Activated T-helper 17 cell treated with anti-CD3 and anti-CD28 coated beads, Interleukin-2, amount 50 U/mL, for 72 hours (primary cell): ENCODE measurements at regions not wholly inside any gene's neighbourhood (a gene's known extent, or its start where the extent isn't known, plus 50 kb on each side); places are given as distances from the start of the nearest gene placed in this dataset.

Experiments used
- ATAC-seq: fragments of 150-1000 bp; cut with Tn5 transposase; replicated peaks from 2 replicates; pipeline ENCODE4 v1.10.0; 2021; ENCODE audit warnings: mild to moderate bottlenecking, moderate library complexity
- H3K27ac Mint-ChIP-seq: one replicate; pipeline ENCODE4 v1.8.0; 2022; ENCODE audit warnings: mixed read lengths
- H3K27me3 Mint-ChIP-seq: one replicate; pipeline ENCODE4 v1.8.0; 2022; ENCODE audit warnings: mixed read lengths
- H3K36me3 Mint-ChIP-seq: one replicate; pipeline ENCODE4 v1.8.0; 2022; ENCODE audit warnings: low read depth, mild to moderate bottlenecking, mixed read lengths
- H3K4me1 Mint-ChIP-seq: one replicate; pipeline ENCODE4 v1.8.0; 2022; ENCODE audit warnings: mixed read lengths
- H3K4me3 Mint-ChIP-seq: one replicate; pipeline ENCODE4 v1.8.0; 2022; ENCODE audit warnings: mild to moderate bottlenecking, mixed read lengths
- H3K9me3 Mint-ChIP-seq: one replicate; pipeline ENCODE4 v1.8.0; 2022; ENCODE audit warnings: mixed read lengths

DNA sequence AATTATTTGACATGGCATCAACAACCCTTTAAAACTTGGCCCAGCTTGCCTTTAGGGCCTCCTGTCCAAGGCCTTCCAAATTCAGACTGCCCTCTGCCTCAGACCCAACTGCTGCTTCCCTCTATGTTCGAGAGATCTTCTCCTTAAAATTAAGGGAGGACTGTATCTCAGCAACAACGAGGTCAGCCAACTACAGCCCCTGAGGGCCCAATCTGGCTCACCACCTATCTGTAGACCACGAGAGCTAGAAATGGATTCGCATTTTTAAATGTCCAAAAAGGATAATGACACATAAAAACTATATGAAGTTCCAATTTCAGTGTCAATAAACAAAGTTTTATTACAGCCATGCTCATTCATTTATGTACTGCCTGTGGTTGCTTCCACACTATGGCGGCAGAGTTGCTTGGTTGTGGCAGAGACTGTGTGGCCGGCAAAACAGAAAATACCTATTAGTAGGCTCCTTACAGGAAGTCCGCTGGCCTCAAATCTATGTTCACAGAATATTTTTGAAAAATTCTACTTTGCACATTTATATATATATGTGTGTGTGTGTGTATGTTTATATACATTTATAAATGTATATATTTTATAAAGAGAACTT lies 1026.9 kb downstream of the BCL11B start:
- H3K4me1 Mint-ChIP-seq, result no peaks in the 10 kb centered on the region
- H3K4me3 Mint-ChIP-seq, result no peak overlapping the region
- H3K27ac Mint-ChIP-seq, result no peak overlapping the region
- H3K9me3 Mint-ChIP-seq, result no peaks in the 10 kb centered on the region
- no peaks in the 10 kb centered on the region for H3K27me3 Mint-ChIP-seq
- ATAC-seq, result peak; percentile 66
- no peaks in the 10 kb centered on the region for H3K36me3 Mint-ChIP-seq

DNA sequence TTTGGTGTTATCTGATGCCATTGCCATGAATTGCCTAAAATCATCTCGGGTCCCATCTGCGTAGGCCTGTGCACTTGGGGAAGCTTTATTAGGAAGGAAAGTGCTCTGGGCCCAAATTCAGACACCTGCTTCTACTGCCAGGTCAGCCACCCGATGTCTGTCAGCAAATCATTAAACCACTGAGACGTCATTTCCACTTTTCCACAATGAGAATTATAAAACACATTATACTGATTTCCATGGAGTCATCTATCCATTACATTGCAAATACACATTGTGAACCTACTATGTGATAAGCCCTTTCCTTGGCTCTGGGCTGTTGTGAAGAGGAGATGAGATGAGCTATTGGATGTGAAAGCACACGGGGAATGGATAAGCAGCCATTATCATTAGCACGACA lies 1022.9 kb downstream of the BCL11B start:
- Mint-ChIP-seq H3K27me3 (no peaks in the 10 kb centered on the region), H3K36me3 (no peaks in the 10 kb centered on the region), H3K4me3 (no peak overlapping the region), H3K27ac (no peak overlapping the region), H3K4me1 (no peaks in the 10 kb centered on the region), H3K9me3 (no peaks in the 10 kb centered on the region)
- ATAC-seq, result no peak

DNA sequence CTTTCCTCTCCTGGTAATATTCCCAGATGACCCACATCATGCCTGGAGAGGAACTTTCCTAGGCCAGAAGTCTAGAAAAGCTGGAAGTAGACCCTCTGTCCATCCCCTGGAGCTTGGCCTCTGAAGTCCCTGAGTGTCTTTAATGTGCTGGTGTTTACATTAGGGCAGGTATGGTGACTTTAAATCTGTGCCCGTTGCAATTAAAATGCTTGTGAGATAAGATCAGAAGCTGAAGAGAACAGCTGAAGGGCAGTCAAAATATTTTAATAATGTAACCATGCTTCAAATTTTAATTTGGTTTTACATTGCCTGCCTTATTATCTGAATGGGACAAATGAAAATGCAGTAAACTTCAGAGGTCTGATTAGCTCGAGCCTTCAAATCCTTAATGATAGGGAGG lies 1022.5 kb downstream of the BCL11B start:
- Mint-ChIP-seq H3K4me1 (no peaks in the 10 kb centered on the region), H3K27me3 (no peaks in the 10 kb centered on the region), H3K9me3 (no peaks in the 10 kb centered on the region), H3K36me3 (no peaks in the 10 kb centered on the region), H3K4me3 (no peak overlapping the region), H3K27ac (no peak overlapping the region)
- no peak for ATAC-seq

DNA sequence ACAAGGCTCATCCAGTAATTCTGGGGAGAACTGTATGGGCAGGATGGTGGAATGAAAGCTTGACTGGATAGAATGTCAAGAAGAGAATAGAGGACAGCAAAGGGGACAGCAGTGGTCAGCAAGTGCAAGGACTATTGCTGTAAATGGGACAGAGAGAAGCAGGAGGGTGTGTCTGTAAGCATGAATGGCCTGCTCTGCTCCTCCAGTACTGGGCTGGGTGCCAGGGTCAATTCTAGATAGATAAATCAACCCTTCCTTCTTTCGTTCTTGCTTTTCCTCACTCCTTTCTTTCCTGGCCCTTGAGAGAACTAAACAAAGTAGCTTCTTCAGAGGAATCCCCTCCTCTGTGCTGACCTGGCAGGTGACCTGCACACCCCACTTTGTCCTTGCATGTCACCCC lies 1019.2 kb downstream of the BCL11B start:
- Mint-ChIP-seq H3K27me3 (no peaks in the 10 kb centered on the region), H3K36me3 (no peaks in the 10 kb centered on the region), H3K9me3 (no peaks in the 10 kb centered on the region), H3K4me1 (no peaks in the 10 kb centered on the region), H3K27ac (no peak overlapping the region), H3K4me3 (no peak overlapping the region)
- no peak for ATAC-seq

DNA sequence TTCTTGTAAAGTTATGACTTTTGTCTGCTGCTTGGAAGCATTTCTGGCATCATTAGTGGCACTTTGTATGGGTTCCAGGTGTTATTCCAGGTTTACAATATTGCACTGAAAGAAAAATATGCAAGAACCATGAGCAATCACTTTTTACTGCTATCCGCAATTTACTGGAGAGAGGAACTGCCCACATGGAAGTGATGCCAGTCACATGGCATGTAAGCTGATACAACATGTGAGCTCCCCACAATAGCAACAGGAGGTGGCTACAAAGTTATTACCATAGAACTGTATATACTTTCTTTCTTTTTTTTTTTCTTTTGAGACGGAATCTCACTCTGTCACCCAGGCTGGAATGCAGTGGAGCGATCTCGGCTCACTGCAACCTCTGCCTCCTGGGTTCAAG lies 1012.1 kb downstream of the BCL11B start:
- no peak overlapping the region for H3K4me3 Mint-ChIP-seq
- no peak overlapping the region for H3K27ac Mint-ChIP-seq
- H3K4me1 Mint-ChIP-seq, result no peaks in the 10 kb centered on the region
- no peaks in the 10 kb centered on the region for H3K27me3 Mint-ChIP-seq
- H3K36me3 Mint-ChIP-seq, result no peaks in the 10 kb centered on the region
- H3K9me3 Mint-ChIP-seq, result no peaks in the 10 kb centered on the region
- no peak for ATAC-seq

DNA sequence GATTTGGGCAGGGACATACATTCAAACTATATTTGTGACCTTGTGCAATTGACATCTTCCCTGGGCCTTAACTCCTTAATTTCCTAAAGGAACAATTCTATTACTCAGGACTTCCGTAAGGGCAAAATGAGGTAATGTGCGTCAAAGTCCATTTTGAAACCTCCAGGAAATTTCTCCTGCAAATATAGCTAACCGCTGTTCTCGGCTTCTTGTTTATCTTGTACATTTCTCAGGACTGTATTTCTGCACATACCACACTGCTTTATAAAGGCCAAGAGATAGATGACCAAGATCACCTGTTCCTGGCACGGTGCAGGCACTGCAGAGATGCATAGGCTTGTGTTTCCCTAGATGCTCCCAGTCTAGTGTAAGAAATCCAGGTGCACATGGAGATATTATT lies 1009.4 kb downstream of the BCL11B start:
- H3K4me1 Mint-ChIP-seq, result no peaks in the 10 kb centered on the region
- no peaks in the 10 kb centered on the region for H3K27me3 Mint-ChIP-seq
- no peak overlapping the region for H3K27ac Mint-ChIP-seq
- no peaks in the 10 kb centered on the region for H3K9me3 Mint-ChIP-seq
- no peaks in the 10 kb centered on the region for H3K36me3 Mint-ChIP-seq
- H3K4me3 Mint-ChIP-seq, result no peak overlapping the region
- ATAC-seq, result no peak

DNA sequence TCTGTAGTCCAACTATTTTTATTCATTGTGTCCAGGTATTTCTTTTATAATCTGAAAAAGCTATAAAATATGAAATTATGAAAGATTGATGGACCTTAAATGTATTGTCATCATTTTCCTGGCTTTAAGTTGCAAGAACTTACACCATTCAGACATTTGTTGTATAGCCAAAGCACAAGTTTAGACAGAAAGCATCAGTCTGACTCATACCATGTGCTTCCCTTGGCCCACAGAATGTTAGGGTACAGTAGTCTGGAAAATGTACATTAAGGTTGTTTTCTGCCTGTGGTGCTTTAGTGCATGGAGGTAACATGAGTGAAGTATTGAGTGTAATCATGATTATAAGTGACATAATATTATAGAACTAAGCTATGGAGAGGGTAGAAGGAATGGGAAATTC lies 1002.5 kb downstream of the BCL11B start:
- H3K27ac Mint-ChIP-seq, result no peak overlapping the region
- no peak for ATAC-seq
- H3K27me3 Mint-ChIP-seq, result no peaks in the 10 kb centered on the region
- peaks cover 12% of the 10 kb centered on the region for H3K9me3 Mint-ChIP-seq
- H3K4me3 Mint-ChIP-seq, result no peak overlapping the region
- H3K4me1 Mint-ChIP-seq, result no peaks in the 10 kb centered on the region
- no peaks in the 10 kb centered on the region for H3K36me3 Mint-ChIP-seq

DNA sequence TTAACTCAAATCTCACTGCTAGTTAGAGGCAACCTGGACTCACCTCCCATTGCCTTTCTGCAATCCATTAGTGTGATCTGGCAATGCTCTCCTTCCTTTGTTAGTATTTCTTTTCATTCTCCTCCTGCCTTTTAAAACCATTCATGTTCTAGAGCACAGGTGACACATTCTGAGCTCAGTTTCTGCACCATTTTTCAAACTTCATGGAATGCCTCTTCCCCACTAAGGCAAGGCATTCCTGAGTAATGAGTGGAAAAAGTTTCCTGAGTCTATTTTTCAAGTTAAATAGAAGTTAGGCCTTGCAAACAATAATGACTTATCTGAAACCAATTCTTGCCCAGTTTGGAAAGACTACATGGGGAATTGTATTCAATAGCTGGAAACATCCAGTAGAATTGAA lies 1001.8 kb downstream of the BCL11B start:
- H3K4me1 Mint-ChIP-seq, result no peaks in the 10 kb centered on the region
- no peak overlapping the region for H3K4me3 Mint-ChIP-seq
- peaks cover 12% of the 10 kb centered on the region for H3K9me3 Mint-ChIP-seq
- no peaks in the 10 kb centered on the region for H3K27me3 Mint-ChIP-seq
- no peak for ATAC-seq
- H3K36me3 Mint-ChIP-seq, result no peaks in the 10 kb centered on the region
- no peak overlapping the region for H3K27ac Mint-ChIP-seq

DNA sequence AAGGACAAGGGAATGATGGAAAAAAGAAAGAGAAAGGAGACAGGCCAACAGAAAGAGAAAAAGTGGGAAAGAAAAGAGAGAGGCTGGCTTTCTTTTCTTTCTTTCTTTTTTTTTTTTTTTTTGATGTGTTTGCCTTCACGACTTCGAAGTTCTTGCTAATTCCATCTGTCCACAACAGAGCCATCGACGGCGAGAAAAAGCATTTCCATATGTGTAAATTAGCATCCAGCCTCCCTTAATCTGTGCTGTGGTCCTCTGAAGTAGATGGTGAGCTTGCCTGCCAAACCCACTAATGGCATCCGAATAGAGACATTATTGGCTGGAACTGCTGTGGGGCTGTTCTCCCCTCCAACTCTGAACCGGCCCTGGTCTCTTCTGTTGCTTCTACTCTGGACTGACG lies 997.4 kb downstream of the BCL11B start:
- Mint-ChIP-seq H3K27me3 (no peaks in the 10 kb centered on the region), H3K4me3 (no peak overlapping the region), H3K4me1 (no peaks in the 10 kb centered on the region), H3K27ac (no peak overlapping the region), H3K9me3 (peaks cover 12% of the 10 kb centered on the region), H3K36me3 (no peaks in the 10 kb centered on the region)
- ATAC-seq, result no peak

DNA sequence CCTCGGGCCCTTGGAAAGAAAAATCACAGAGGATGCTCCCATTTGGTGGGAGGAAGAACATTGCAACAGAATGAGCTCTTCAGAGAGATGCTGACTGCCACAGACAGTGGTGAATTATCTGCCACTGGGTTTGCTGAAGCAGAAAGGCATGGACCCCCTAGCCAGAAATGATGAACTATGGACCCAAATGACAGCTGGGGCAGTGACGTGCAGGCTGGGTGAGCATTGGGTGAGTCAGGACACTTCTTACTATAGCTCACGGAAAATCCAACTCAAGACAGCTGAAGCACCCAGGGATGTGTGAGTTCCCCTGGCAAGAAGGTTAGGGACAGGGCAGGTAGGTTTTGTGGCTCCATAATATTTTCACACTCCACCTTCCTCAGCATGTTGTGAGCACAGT lies 993.2 kb downstream of the BCL11B start:
- no peaks in the 10 kb centered on the region for H3K36me3 Mint-ChIP-seq
- peak; percentile 51 for ATAC-seq

DNA sequence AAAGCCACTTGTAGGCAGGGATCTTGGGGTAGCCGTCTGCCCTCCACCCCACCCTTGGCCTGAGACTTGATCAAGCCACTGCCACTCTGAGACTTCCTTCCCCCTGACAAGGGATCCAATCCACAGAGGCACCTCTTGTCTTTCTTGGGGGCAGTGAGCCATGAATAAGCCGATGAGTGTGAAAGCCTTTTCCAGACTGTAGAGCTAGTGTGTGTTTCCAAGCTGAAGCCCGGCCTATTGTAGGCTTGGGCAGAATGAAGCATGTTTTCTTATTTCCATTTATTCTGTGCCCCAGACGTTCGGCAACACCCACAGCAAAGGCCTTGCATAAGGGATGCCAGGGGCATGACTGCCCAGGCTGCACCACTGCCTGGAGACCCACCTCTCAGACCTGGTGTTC lies 991.6 kb downstream of the BCL11B start:
- H3K27ac Mint-ChIP-seq, result no peak overlapping the region
- no peak overlapping the region for H3K4me3 Mint-ChIP-seq
- no peaks in the 10 kb centered on the region for H3K27me3 Mint-ChIP-seq
- H3K4me1 Mint-ChIP-seq, result peaks cover 5% of the 10 kb centered on the region
- H3K9me3 Mint-ChIP-seq, result peaks cover 7% of the 10 kb centered on the region
- ATAC-seq, result no peak
- no peaks in the 10 kb centered on the region for H3K36me3 Mint-ChIP-seq

More for the DNA sequence above, 993.2 kb downstream of the BCL11B start:
- no peaks in the 10 kb centered on the region for H3K4me1 Mint-ChIP-seq
- peaks cover 7% of the 10 kb centered on the region for H3K9me3 Mint-ChIP-seq
- no peak overlapping the region for H3K27ac Mint-ChIP-seq
- no peak overlapping the region for H3K4me3 Mint-ChIP-seq
- no peaks in the 10 kb centered on the region for H3K27me3 Mint-ChIP-seq

DNA sequence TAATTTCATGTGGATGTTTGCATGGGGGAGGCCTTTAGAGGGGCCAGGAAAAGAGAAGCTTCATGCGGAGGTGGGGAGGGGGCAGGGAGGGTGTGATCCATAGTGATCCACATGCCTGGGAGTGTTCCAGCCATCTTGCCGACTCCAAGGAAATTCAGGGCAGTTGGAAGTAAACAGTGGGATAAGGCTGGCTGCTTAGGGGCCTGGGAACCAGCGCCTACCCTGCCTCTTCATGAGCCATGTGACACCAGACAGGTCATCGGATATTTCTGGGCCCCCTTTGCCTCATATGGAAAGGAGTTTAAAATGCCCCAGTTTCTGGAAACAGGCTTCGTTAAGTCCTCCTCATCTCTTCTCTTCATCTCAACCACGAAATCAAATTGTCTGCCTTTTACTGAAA lies 983.2 kb downstream of the BCL11B start:
- no peaks in the 10 kb centered on the region for H3K27me3 Mint-ChIP-seq
- H3K4me1 Mint-ChIP-seq, result peaks cover 5% of the 10 kb centered on the region
- no peaks in the 10 kb centered on the region for H3K9me3 Mint-ChIP-seq
- no peak overlapping the region for H3K27ac Mint-ChIP-seq
- H3K36me3 Mint-ChIP-seq, result no peaks in the 10 kb centered on the region
- H3K4me3 Mint-ChIP-seq, result no peak overlapping the region
- ATAC-seq, result no peak

DNA sequence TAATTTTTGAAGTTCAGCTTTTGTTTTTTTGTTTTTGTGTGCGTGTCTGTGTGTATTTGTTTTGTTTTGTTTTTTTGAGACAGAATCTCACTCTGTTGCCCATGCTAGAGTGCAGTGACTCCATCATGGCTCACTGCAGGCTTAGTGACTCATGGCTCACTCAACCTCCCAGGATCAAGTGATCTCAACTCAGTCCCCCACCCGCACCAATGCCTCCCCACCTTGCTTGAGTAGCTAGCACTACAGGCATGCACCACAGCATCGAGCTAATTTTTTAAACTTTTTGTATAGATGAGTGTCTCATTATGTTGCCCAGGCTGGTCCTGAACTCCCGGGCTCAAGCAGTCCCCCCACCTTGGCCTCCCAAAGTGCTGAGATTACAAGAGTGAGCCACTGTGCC lies 981.4 kb downstream of the BCL11B start:
- peak; percentile 80 for ATAC-seq
- H3K36me3 Mint-ChIP-seq, result no peaks in the 10 kb centered on the region
- no peaks in the 10 kb centered on the region for H3K27me3 Mint-ChIP-seq
- no peak overlapping the region for H3K4me3 Mint-ChIP-seq
- no peaks in the 10 kb centered on the region for H3K4me1 Mint-ChIP-seq
- H3K27ac Mint-ChIP-seq, result peak overlapping the region; percentile 56
- no peaks in the 10 kb centered on the region for H3K9me3 Mint-ChIP-seq

DNA sequence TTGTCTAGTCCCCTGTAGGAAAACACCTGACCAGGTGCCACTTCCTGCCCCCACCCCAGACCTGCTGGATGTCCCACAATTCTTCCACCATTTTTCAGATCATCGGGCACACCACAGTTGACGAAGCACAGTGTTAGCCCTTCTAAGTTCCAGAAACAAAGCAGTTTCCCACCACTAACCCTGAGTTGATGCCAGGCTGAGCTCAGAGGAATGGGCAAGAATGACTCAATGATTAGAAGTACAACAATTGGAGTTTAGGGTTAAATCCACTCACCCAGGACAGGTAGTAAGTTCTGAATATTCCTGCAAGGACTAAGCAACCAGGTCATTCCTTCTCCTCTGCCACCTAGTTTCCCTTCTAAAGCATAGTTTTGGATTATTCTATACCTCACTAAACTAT lies 979.8 kb downstream of the BCL11B start:
- peak overlapping the region; percentile 36 for H3K27ac Mint-ChIP-seq
- H3K27me3 Mint-ChIP-seq, result no peaks in the 10 kb centered on the region
- H3K4me1 Mint-ChIP-seq, result no peaks in the 10 kb centered on the region
- H3K4me3 Mint-ChIP-seq, result no peak overlapping the region
- no peaks in the 10 kb centered on the region for H3K36me3 Mint-ChIP-seq
- ATAC-seq, result no peak
- H3K9me3 Mint-ChIP-seq, result no peaks in the 10 kb centered on the region

DNA sequence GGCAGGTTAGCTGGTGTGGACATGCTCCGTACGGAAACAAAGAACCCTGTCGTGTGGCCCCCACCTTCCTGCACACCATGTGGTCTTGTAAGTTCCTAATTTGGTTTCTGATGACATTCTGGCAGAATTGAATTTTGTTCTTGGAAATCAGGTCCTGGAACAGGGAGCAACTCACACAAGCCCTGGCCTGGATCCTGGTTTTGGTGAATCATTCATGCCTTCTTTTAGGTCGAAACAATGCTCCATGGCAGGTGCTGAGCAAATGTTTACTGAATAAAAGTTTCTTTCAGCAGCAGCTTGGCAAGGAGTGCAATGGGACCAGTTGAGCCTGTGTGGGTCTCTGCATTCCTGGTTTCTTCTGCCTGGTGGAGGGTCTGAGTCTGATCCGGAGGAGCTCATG lies 978.4 kb downstream of the BCL11B start:
- Mint-ChIP-seq H3K36me3 (no peaks in the 10 kb centered on the region), H3K4me3 (no peak overlapping the region), H3K27ac (no peak overlapping the region), H3K9me3 (no peaks in the 10 kb centered on the region), H3K4me1 (peaks cover 8% of the 10 kb centered on the region), H3K27me3 (no peaks in the 10 kb centered on the region)
- no peak for ATAC-seq

DNA sequence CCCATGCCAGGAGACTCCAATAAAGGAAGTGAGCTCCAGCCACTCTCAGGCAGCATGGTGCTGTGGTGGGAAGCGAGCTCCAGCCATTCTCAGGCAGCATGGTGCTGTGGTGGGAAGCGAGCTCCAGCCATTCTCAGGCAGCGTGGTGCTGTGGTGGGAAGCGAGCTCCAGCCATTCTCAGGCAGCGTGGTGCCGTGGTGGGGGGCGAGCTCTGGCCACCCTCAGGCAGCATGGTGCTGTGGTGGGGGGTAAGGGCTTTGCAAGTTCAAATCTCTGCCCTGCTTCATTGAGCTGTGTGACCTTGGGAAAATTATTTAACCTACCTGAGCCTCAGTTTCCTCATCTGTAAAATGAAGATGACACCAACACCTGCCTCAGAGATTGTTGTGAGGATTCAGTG lies 975.1 kb downstream of the BCL11B start:
- Mint-ChIP-seq H3K27me3 (no peaks in the 10 kb centered on the region), H3K27ac (no peak overlapping the region), H3K9me3 (peaks cover 5% of the 10 kb centered on the region), H3K36me3 (no peaks in the 10 kb centered on the region), H3K4me1 (peaks cover 14% of the 10 kb centered on the region), H3K4me3 (no peak overlapping the region)
- ATAC-seq, result no peak
